Spleen (tissue), 7 donors: ENCODE measurements at regions not wholly inside any gene's neighbourhood (a gene's known extent, or its start where the extent isn't known, plus 50 kb on each side); places are given as distances from the start of the nearest gene placed in this dataset.

Experiments used
- POLR2A ChIP-seq, 3 donors: fragments of 450-650 bp; IDR thresholded peaks; one replicate each; pipeline ENCODE4 v1.5.1; 2017; ENCODE audit warnings: antibody characterized with exemption in 3 of 3, mild to moderate bottlenecking in 1 of 3
- TF ChIP-seq, protein P1 (sequence below), 11 experiments: fragments of 200-600 bp in 7 of 11; fragments of 450-650 bp in 4 of 11; sonication (generic) in 4 of 11; IDR thresholded peaks in 8 of 11; conservative IDR thresholded peaks in 3 of 11; 1 replicate in 7 of 11; 2 replicates in 4 of 11; pipeline versions ENCODE4 v1.4.0 to v1.8.0; 2016 to 2021; ENCODE audit warnings: antibody characterized with exemption in 11 of 11, inconsistent platforms in 4 of 11, mild to moderate bottlenecking in 1 of 11
- donor health status: DM: no; HTN: no; CAD: no; lungs with moderate emphysema.
- donor health status: DM: no; HTN: no; CAD: no.
- donor health status: DM: no; HTN: no; CAD: no.

DNA sequence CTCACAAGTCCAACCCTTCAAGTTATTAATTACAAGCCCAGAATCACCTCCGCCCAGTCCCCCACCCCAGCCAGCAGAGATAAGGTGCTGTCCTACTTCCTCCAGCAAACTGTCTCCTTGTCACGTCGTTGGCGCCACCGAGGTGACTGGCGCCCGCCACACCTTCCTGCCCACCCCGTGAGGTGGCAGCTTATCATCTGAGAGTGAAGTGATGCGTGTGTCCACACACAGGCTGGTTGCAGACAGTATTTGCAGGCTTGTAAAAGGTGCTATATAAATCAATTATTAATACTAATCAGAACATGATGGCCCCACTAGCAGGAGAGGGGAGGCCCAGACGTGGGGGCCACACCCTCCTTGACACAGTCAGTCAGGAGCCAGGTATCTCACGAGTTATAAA, 786.6 kb upstream of the TBX3 start:
- TF ChIP-seq, protein P1, sequence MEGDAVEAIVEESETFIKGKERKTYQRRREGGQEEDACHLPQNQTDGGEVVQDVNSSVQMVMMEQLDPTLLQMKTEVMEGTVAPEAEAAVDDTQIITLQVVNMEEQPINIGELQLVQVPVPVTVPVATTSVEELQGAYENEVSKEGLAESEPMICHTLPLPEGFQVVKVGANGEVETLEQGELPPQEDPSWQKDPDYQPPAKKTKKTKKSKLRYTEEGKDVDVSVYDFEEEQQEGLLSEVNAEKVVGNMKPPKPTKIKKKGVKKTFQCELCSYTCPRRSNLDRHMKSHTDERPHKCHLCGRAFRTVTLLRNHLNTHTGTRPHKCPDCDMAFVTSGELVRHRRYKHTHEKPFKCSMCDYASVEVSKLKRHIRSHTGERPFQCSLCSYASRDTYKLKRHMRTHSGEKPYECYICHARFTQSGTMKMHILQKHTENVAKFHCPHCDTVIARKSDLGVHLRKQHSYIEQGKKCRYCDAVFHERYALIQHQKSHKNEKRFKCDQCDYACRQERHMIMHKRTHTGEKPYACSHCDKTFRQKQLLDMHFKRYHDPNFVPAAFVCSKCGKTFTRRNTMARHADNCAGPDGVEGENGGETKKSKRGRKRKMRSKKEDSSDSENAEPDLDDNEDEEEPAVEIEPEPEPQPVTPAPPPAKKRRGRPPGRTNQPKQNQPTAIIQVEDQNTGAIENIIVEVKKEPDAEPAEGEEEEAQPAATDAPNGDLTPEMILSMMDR (IDR thresholded peaks at IDR 0.05 in 8 of 11, conservative IDR thresholded peaks at IDR 0.05 in 3 of 11): no peak
- no peak for TF ChIP-seq POLR2A (IDR thresholded peaks at IDR 0.05)
